H1 (cell line): ENCODE measurements at regions not wholly inside any gene's neighbourhood (a gene's known extent, or its start where the extent isn't known, plus 50 kb on each side); places are given as distances from the start of the nearest gene placed in this dataset.

ENCODE experiments used
- ATF2 ChIP-seq: IDR thresholded peaks from 2 replicates; pipeline ENCODE4 v1.6.1; 2012; ENCODE audit warnings: low read length, inconsistent platforms
- GABPA ChIP-seq: IDR thresholded peaks from 2 replicates; pipeline ENCODE4 v1.6.1; 2011; ENCODE audit warnings: mild to moderate bottlenecking, low read length, moderate library complexity, borderline replicate concordance; ENCODE audit not compliant: insufficient read depth
- JUND ChIP-seq: IDR thresholded peaks from 2 replicates; pipeline ENCODE4 v1.6.1; 2011; ENCODE audit warnings: mild to moderate bottlenecking, improper control_type of control experiment, low read length
- SIRT6 ChIP-seq: IDR thresholded peaks from one replicate; pipeline ENCODE4 v1.7.1; 2012; ENCODE audit warnings: low read length, inconsistent platforms
- SP4 ChIP-seq: IDR thresholded peaks from 2 replicates; pipeline ENCODE4 v1.6.1; 2012; ENCODE audit warnings: low read length, inconsistent platforms
- SRF ChIP-seq: IDR thresholded peaks from 2 replicates; pipeline ENCODE4 v1.6.1; 2011; ENCODE audit warnings: mild to moderate bottlenecking, low read depth, low read length, moderate library complexity
- TEAD4 ChIP-seq: IDR thresholded peaks from 2 replicates; pipeline ENCODE4 v1.6.1; 2012; ENCODE audit warnings: low read depth, low read length, inconsistent platforms, mixed read lengths
- USF2 ChIP-seq: IDR thresholded peaks from 2 replicates; pipeline ENCODE4 v1.6.1; 2011; ENCODE audit warnings: low read length, improper control_type of control experiment

DNA sequence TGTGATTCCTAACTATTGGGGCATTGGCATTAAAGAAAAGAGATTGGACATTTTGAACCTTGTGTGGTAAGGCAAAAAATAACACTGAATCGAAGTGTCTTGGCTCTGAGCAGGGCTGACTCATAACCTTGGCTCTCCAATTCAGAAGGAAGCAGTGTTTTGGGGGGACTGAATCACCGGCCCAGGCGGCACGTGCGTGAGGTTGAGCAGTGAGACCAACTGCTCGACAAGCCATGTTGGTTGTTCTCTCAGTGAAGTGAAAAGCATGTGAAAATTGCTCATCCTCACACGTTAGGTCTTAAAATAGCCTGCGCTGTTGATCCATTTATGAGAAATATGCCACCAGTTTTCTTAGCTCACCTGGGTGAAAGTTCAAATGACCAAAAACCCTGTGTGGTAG, 137.8 kb upstream of the SPACA1 start (continued):
- no peak for TF ChIP-seq SIRT6
- TF ChIP-seq SP4, result no peak
- TF ChIP-seq JUND, result no peak
- no peak for TF ChIP-seq SRF
- TF ChIP-seq TEAD4, result no peak
- no peak for TF ChIP-seq GABPA
- no peak for TF ChIP-seq USF2
- no peak for TF ChIP-seq ATF2
